WTC11 (cell line): ENCODE measurements at regions not wholly inside any gene's neighbourhood (a gene's known extent, or its start where the extent isn't known, plus 50 kb on each side); places are given as distances from the start of the nearest gene placed in this dataset.

Source experiments
- ATAC-seq: fragments of 200-7000 bp; cut with Tn5 transposase; 2 replicates; pipeline ENCODE4 v1.10.0; 2021; ENCODE audit warnings: mild to moderate bottlenecking, moderate library complexity
- CTCF ChIA-PET: fragments of 300-600 bp; sonication (Branson Sonifier 250); formaldehyde crosslinking; loops from one replicate; lab custom pipeline; 2021; ENCODE audit warnings: antibody characterized with exemption; lab: Charles Lee
- POLR2A ChIA-PET: fragments of 350-600 bp; sonication (Branson Sonifier 250); formaldehyde crosslinking; loops from one replicate; lab custom pipeline; 2021; ENCODE audit warnings: antibody characterized with exemption; lab: Charles Lee
- DNase-seq: peaks from one replicate; pipeline ENCODE4 v3.0.0; 2021; ENCODE audit warnings: low spot score
- H3K27ac Mint-ChIP-seq: 2 replicates; pipeline ENCODE4 v1.8.0; 2021; ENCODE audit warnings: mixed read lengths
- H3K27me3 Mint-ChIP-seq: 2 replicates; pipeline ENCODE4 v1.8.0; 2021; ENCODE audit warnings: low read depth, mild to moderate bottlenecking, moderate library complexity, mixed read lengths
- H3K36me3 Mint-ChIP-seq: 2 replicates; pipeline ENCODE4 v1.8.0; 2021; ENCODE audit warnings: mixed read lengths
- H3K4me1 Mint-ChIP-seq: 2 replicates; pipeline ENCODE4 v1.8.0; 2022; ENCODE audit warnings: mixed read lengths
- H3K4me3 Mint-ChIP-seq: 2 replicates; pipeline ENCODE4 v1.8.0; 2021; ENCODE audit warnings: mild to moderate bottlenecking, moderate library complexity, mixed read lengths
- H3K9me3 Mint-ChIP-seq: 2 replicates; pipeline ENCODE4 v1.8.0; 2021; ENCODE audit warnings: mixed read lengths
- AR ChIP-seq: fragments of 250-450 bp; sonication (Bioruptor Pico); IDR thresholded peaks from 2 replicates; pipeline ENCODE4 v1.9.0; 2021; ENCODE audit warnings: mild to moderate bottlenecking
- ATF6 ChIP-seq: sonication (generic); formaldehyde crosslinking; IDR thresholded peaks from 2 replicates; pipeline ENCODE4 v1.8.1; 2023; ENCODE audit warnings: mild to moderate bottlenecking, missing genetic modification reagents
- CDX4 ChIP-seq: fragments of 250-450 bp; sonication (Bioruptor Pico); IDR thresholded peaks from 2 replicates; pipeline ENCODE4 v1.9.0; 2021; ENCODE audit warnings: moderate library complexity, mild to moderate bottlenecking, inconsistent platforms, borderline replicate concordance
- E2F4 ChIP-seq: sonication (generic); formaldehyde crosslinking; IDR thresholded peaks from 2 replicates; pipeline ENCODE4 v1.8.1; 2022; ENCODE audit warnings: low read depth, mild to moderate bottlenecking, moderate library complexity, missing genetic modification reagents, borderline replicate concordance
- EMX1 ChIP-seq: fragments of 250-450 bp; sonication (Bioruptor Pico); IDR thresholded peaks from 2 replicates; pipeline ENCODE4 v1.8.0; 2021; ENCODE audit warnings: mild to moderate bottlenecking
- ETV6 ChIP-seq: sonication (generic); formaldehyde crosslinking; IDR thresholded peaks from 2 replicates; pipeline ENCODE4 v1.8.1; 2022; ENCODE audit warnings: mild to moderate bottlenecking, missing genetic modification reagents
- GABPB1 ChIP-seq: sonication (generic); formaldehyde crosslinking; IDR thresholded peaks from 2 replicates; pipeline ENCODE4 v1.8.1; 2023; ENCODE audit warnings: mild to moderate bottlenecking, missing genetic modification reagents
- HMGA2 ChIP-seq: fragments of 250-450 bp; sonication (Bioruptor Pico); IDR thresholded peaks from 2 replicates; pipeline ENCODE4 v1.4.0; 2021; ENCODE audit warnings: mild to moderate bottlenecking, moderate library complexity
- KAT7 ChIP-seq: sonication (generic); formaldehyde crosslinking; IDR thresholded peaks from 2 replicates; pipeline ENCODE4 v1.8.1; 2023; ENCODE audit warnings: missing genetic modification reagents, mild to moderate bottlenecking, borderline replicate concordance
- MXD4 ChIP-seq: fragments of 250-450 bp; sonication (Bioruptor Pico); IDR thresholded peaks from 2 replicates; pipeline ENCODE4 v1.8.0; 2021; ENCODE audit warnings: mild to moderate bottlenecking, moderate library complexity, borderline replicate concordance
- NFATC4 ChIP-seq: fragments of 250-450 bp; sonication (Bioruptor Pico); IDR thresholded peaks from 2 replicates; pipeline ENCODE4 v1.9.0; 2021; ENCODE audit warnings: mild to moderate bottlenecking
- OVOL2 ChIP-seq: fragments of 250-450 bp; sonication (Bioruptor Pico); IDR thresholded peaks from 2 replicates; pipeline ENCODE4 v1.9.0; 2021; ENCODE audit warnings: mild to moderate bottlenecking, borderline replicate concordance
- SP1 ChIP-seq: sonication (generic); formaldehyde crosslinking; conservative IDR thresholded peaks from 2 replicates; pipeline ENCODE4 v1.8.1; 2022; ENCODE audit warnings: missing genetic modification reagents
- TEAD1 ChIP-seq: sonication (generic); formaldehyde crosslinking; IDR thresholded peaks from 2 replicates; pipeline ENCODE4 v1.8.0; 2022; ENCODE audit warnings: mild to moderate bottlenecking, missing genetic modification reagents
- TEAD4 ChIP-seq: sonication (generic); formaldehyde crosslinking; IDR thresholded peaks from 2 replicates; pipeline ENCODE4 v1.8.0; 2022; ENCODE audit warnings: mild to moderate bottlenecking, missing genetic modification reagents
- TP53 ChIP-seq: sonication (generic); formaldehyde crosslinking; IDR thresholded peaks from 2 replicates; pipeline ENCODE4 v1.8.1; 2023; ENCODE audit warnings: mild to moderate bottlenecking, missing genetic modification reagents
- ZNF317 ChIP-seq: sonication (generic); formaldehyde crosslinking; IDR thresholded peaks from 2 replicates; pipeline ENCODE4 v1.8.1; 2023; ENCODE audit warnings: low read depth, mild to moderate bottlenecking, moderate library complexity, missing genetic modification reagents, borderline replicate concordance
- ZNF423 ChIP-seq: fragments of 250-450 bp; sonication (Bioruptor Pico); IDR thresholded peaks from 2 replicates; pipeline ENCODE4 v2.1.2; 2022; ENCODE audit warnings: mild to moderate bottlenecking, moderate library complexity
- ZNF532 ChIP-seq: fragments of 250-450 bp; sonication (Bioruptor Pico); IDR thresholded peaks from 2 replicates; pipeline ENCODE4 v1.9.0; 2021; ENCODE audit warnings: mild to moderate bottlenecking, borderline replicate concordance
- ZNF671 ChIP-seq: fragments of 250-450 bp; sonication (Bioruptor Pico); IDR thresholded peaks from 2 replicates; pipeline ENCODE4 v1.8.0; 2021; ENCODE audit warnings: mild to moderate bottlenecking

GRCh38 chr5:29039994-29040393 lies 2001.6 kb upstream of the CDH9 start:
- DNase-seq (no peak), ATAC-seq (no peak)
- Mint-ChIP-seq H3K4me1 (peaks cover 6% of the 10 kb centered on the region), H3K27me3 (no peaks in the 10 kb centered on the region), H3K9me3 (peaks cover 7% of the 10 kb centered on the region), H3K36me3 (peaks cover 3% of the 10 kb centered on the region; the same call in 1 of the 2 replicates), H3K27ac (no peak overlapping the region), H3K4me3 (no peak overlapping the region)
- ChIA-PET CTCF (no interaction called here), POLR2A (no interaction called here)
- TF ChIP-seq HMGA2 (CRISPR knock-in tag) = peak; percentile 98
- TF ChIP-seq AR = no peak

- Mint-ChIP-seq H3K4me1 (peaks cover 6% of the 10 kb centered on the region), H3K4me3 (no peak overlapping the region), H3K27ac (no peak overlapping the region), H3K9me3 (peaks cover 15% of the 10 kb centered on the region), H3K27me3 (no peaks in the 10 kb centered on the region), H3K36me3 (peaks cover 3% of the 10 kb centered on the region; the same call in 1 of the 2 replicates)
- ChIA-PET POLR2A (no interaction called here), CTCF (no interaction called here)
- ATAC-seq (no peak), DNase-seq (no peak)
- TF ChIP-seq ATF6 (CRISPR knock-in tag) = no peak
- no peak for TF ChIP-seq ZNF317 (CRISPR knock-in tag)
- TF ChIP-seq NFATC4 (CRISPR knock-in tag) = no peak
- TF ChIP-seq TEAD1 (CRISPR knock-in tag) = no peak
- no peak for TF ChIP-seq EMX1 (CRISPR knock-in tag)
- TF ChIP-seq OVOL2 (CRISPR knock-in tag) = no peak
- TF ChIP-seq GABPB1 (CRISPR knock-in tag) = no peak
- TF ChIP-seq TP53 (CRISPR knock-in tag) = no peak
- no peak for TF ChIP-seq ETV6 (CRISPR knock-in tag)
- TF ChIP-seq ZNF671 (CRISPR knock-in tag) = no peak
- no peak for TF ChIP-seq SP1 (CRISPR knock-in tag)
- TF ChIP-seq KAT7 (CRISPR knock-in tag) = no peak
- TF ChIP-seq TEAD4 (CRISPR knock-in tag) = no peak
- TF ChIP-seq CDX4 (CRISPR knock-in tag) = no peak
- no peak for TF ChIP-seq E2F4 (CRISPR knock-in tag)
- no peak for TF ChIP-seq ZNF423 (CRISPR knock-in tag)
- TF ChIP-seq ZNF532 (CRISPR knock-in tag) = no peak
- TF ChIP-seq MXD4 (CRISPR knock-in tag) = no peak
These were observed 1999.3 kb upstream of the CDH9 start for GRCh38 chr5:29037716-29038115.
